GM12874 (cell line): ENCODE measurements at regions not wholly inside any gene's neighbourhood (a gene's known extent, or its start where the extent isn't known, plus 50 kb on each side); places are given as distances from the start of the nearest gene placed in this dataset.

ENCODE experiments used
- CTCF ChIP-seq: IDR thresholded peaks from 2 replicates; pipeline ENCODE4 v1.5.1; 2011; ENCODE audit warnings: low read depth, mild to moderate bottlenecking, control low read depth, low read length, moderate library complexity; ENCODE audit not compliant: insufficient read depth

GRCh38 chr4:97317201-97317600 is 826.1 kb downstream of the STPG2 start:
- TF ChIP-seq CTCF: no peak

- TF ChIP-seq CTCF: no peak
Observed at GRCh38 chr4:97317671-97318070, 825.6 kb downstream of the STPG2 start.

GRCh38 chr4:97330917-97331316 is 812.4 kb downstream of the STPG2 start:
- TF ChIP-seq CTCF: no peak

- no peak for TF ChIP-seq CTCF
Observed at GRCh38 chr4:97334348-97334747, 808.9 kb downstream of the STPG2 start.

- no peak for TF ChIP-seq CTCF
Observed at GRCh38 chr4:97349468-97350186, 793.6 kb downstream of the STPG2 start.

- TF ChIP-seq CTCF: no peak
Observed at GRCh38 chr4:97353876-97354275, 789.4 kb downstream of the STPG2 start.

- no peak for TF ChIP-seq CTCF
Observed at GRCh38 chr4:97359826-97360225, 783.5 kb downstream of the STPG2 start.
